Right renal cortex interstitium (tissue), 3 donors: ENCODE measurements at regions not wholly inside any gene's neighbourhood (a gene's known extent, or its start where the extent isn't known, plus 50 kb on each side); places are given as distances from the start of the nearest gene placed in this dataset.
A peak's percentile ranks its signal among the peaks of the same experiment; 100 is the strongest.
"Not testable (repeated sequence)": the region's sequence is repeated elsewhere in the genome, so short reads cannot be mapped to it uniquely, and the experiment has no call there.

ENCODE experiments used
- DNase-seq, 3 donors: peaks; one replicate each; pipeline ENCODE4 v3.0.0-alpha.2; 2013; ENCODE audit warnings: low read depth in 3 of 3, low spot score in 2 of 3

DNA sequence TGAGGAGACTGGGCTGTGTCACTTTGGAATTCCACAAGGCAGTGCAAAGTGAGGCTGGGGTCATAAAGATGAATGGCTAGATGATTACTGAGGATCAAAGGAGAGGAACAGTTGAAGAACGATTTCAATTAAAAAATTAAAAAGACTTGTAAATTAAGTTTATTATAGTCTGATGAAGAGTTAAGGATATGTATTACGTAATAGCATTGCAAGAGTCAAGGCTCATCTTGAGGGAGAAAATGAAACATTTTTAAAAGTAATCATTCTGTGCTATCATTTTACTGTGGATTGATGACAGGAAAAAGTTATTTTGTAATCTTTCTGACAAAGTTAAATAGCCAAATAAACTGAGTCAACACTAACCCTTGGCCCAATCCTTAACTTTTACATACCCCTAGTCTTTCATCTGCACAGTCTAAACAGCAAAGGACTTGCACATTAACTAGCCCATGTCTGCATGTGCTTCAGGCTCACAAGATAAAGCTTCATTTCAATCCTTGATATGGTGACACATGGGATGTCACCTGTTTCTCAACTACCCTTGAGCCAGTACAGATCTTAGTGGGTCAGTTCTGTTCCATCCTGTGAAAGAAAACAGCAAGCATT is 465.5 kb upstream of the CTSO start:
- DNase-seq: no peak

DNA sequence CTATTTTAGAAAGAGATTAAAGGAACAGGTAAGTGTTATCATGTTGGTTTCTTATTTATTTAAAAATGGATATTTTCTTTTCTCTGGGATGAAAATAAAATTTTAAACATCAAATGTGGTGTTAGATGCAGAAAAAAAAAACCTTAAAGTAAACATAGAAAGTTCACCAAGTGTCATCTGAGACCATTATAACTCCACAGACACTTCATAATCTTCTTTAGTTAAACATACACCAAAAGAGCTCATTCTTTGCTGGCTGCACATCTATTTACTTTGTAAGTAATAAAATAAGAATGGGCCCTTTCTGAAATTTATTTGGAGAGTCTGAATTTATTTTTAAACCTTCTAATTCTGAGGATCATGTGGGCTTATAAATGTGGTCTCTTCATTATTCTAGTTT is 460.7 kb upstream of the CTSO start:
- DNase-seq: no peak

DNA sequence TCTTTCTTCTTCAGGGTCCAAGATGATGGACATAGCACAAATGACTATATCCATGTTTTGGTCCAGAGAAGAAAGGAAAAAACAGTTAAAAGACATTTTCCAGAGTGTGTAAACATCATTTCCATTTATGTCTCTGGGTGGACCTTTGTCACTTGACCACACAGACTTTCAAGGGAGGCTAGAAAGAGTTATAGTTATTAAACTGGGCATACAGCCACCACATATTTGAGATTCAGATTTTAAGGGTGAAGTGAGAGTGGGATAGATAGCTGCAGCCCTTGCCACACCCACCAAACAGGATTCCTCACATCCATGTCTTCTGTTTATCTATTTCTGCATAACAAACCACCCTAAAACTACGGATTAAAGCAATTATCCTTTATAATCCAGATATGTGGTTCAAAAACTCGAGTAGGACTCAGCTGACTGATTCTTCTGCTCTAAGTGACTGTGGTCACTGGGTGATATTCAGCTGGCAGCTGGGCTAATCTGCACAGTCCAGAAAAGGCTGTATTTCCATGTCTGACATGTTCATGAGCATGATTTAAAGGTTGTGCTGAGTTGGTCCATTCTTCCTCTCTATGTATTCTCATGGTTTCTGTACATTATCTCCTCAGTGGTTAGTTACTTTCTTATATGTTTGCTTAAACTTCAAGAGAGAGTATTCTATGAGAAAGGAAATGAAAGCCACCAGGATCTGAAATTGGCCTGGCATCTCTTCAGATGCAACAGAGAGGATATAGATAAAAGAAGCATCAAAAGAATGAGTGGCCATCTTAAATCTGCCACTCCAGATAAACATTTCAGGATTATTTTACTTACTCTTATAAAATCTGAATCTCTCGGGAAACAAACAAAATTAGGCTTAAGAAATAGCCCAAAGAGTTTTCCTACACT is 459.8 kb upstream of the CTSO start:
- peak in 1 of 3 donors; percentile 16 for DNase-seq

DNA sequence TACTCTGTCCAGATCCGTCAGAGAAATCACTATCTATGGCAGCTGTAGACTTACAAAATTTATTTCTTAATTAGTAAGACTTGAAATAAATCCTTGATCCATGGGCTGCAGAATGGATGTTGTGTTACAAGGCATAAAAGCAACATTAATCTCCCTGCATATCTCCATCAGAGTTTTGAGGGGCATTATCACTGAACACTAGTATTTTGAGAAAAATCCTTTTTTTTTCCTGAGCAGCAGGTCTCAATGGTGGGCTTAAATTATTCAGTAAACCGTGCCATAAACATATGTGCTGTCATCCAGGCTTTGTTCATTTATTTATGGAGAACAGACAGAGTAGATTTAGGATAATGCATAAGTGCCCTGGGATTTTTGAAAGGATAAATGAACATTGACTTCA is 457.9 kb upstream of the CTSO start:
- no peak for DNase-seq

DNA sequence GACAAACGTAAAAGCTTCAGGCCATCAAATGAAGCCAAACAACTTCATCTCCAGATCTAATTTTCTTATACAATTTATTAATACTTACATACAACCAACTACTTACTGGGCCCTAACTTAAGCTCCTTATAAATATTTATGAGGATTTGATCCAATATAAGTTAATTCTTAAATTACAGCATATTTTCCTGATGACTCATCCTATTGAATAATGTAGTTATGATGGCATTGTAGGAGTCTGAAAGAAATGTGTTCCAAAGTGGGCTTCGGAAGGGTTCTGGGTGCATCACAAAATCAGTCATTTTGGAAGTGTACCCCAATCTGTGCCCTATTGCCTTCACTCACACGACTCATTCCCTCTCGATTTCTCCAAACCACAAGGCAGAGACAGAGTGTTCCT is 455.1 kb upstream of the CTSO start:
- no peak for DNase-seq

DNA sequence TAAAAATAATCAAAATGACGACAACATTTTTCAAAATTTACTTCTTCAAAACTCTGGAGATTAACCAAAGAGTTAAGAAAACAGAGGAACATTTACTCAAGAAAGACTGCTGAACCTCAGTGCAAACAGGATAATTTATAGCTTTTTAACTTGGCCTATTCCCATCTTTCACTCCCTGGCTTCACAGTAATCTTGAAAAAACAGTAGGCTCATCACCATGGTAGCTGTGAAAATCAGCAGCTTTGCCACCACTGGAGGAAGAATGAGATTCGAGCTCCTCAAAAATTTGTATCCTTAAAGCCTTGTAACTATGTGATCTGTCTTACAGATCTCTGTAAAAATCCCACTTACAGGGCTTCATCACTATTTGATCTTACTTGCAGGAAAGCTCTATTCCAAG is 447.7 kb upstream of the CTSO start:
- no peak for DNase-seq

DNA sequence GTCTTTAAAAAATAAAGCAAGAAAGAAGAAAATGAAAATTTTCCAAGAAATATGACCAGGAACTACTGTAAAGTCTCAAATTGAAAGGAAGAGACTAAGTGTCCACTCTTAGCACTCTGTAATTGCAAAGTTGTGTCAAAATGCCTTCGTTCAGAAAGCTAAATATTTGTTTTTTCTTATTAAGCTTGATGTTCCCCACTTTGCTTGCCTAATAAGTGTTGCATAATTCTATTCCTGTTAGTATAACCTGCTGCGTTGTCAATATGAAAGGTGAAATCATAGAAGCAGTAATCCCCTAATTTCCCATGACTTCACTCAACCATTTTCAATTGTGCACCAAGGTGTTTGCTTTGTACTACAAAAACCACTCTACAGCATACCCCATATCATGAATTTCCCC is 442.9 kb upstream of the CTSO start:
- no peak for DNase-seq

DNA sequence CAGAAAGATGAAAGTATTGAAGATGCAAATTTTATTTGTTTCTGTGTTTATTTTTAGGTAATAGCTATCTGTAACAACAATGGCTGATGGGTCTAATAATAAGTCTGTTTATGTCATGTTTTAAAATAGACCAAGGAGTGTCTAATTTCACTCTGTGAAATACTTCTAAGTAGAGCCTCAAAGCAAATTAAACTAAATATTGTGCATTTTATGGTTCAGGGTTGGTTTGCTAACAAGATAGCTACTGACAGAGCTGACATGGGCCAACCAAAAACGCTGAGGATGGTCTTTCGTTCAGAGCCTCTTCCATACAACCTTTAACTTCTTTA is 437.6 kb upstream of the CTSO start:
- no peak for DNase-seq

DNA sequence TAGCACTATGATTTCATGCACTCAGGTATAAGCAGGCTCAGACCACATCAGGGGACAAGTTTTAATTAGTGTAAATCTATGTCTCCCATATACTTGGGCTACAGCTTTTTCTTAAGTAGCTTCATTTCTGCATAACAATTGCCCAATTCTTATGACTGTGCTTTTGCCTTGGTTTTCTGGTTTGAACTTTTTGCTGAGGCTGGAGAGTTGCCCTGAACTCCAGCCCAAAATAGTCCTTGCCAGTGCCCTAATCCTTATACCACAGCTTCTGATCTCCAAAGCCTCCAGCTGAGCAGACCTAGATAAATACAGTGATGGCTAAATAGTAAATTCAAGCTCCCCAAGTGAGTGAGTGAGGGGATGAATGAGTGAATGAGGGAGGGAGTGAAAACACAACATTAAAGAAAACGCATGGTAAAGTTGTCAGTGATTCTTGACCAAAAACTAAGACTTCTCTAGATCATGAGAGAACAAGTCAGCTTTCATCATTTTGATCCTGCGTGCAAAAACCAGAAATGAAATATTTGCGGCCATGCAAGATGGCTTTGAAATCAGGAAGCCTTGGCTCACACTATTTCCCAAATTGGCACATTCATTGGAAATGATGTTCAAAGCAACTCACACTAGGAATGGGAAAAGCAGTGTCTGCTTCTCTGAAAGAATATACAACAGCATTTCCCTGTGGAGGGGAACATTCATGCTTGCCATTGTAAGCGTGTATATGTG is 437.1 kb upstream of the CTSO start:
- no peak for DNase-seq

DNA sequence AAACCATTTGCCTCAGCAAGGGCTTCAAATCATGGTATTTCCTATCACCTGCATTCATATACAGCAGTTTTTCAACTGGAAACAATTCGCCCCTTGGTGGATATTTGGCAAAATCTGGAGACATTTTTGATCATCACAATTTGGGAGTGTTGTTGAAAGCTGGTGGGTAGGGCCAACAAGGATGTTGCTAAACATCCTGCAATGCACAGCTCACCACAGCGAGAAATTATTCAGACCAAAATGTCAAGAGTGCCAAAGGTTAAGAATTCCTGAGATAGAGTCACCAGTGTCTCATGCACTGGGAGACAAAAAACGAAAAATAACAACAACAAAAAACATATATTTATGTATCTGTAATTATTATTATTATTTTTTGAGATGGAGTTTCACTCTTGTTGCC is 435.2 kb upstream of the CTSO start:
- no peak for DNase-seq

DNA sequence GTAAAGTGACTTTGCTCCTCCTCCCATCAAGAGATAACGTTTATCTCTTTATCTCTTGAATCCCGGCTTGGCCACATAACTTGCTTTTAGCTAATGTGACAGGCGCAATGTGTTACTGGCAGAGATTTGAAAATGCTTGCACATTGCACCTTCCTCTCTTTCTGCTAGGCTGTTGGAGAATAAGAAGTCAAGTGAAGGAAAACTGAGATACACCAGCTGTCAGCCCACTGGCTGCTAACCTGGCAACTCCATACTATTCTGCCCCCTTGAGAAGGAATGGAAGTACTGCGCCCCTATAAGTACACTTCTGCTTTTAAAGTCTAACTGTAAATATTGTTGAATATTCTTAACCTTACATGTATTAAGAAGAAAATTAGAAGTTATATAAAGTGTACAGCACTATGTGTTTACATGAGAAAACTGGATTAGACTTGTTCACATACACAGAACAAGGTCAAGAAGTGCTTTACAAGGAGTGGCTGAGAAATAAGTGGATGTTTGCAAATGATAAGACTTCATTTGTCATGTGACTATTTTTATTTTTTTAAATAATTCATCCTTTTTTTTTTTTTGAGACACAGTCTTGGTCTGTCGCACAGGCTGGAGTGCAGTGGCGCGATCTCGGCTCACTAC is 424.5 kb upstream of the CTSO start:
- DNase-seq: peak in 1 of 3 donors; percentile 27

DNA sequence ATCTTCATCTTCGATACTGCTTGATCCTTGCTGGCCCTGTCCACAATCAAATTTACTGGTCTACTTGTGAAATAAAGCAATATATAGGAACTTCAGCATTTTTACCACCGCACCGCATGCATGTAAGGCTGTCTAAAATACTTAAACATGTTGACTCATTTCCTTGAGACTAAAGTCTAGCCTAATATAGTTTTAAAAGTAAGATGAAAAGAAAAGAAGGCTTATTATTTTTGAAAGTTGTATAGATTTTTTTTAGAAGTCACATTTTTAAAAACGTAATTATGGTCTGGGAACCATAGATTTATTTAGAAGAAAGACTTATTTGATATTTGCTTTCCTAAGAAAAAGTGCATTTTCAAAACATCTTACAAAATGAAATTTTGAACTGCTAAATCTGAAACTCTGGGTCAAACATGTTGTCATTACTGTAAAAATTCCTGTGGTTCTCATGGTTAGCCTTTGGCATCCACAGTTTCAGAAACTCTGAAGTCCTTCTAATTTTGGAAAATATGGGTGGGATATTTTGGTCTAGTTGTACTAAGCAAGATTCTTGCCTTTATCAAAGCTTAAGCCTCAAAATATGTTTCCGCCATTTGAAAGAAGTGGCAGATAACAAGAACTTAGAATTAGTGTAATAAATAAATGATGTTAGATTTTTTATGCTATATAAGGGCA is 423.5 kb upstream of the CTSO start:
- no peak for DNase-seq

DNA sequence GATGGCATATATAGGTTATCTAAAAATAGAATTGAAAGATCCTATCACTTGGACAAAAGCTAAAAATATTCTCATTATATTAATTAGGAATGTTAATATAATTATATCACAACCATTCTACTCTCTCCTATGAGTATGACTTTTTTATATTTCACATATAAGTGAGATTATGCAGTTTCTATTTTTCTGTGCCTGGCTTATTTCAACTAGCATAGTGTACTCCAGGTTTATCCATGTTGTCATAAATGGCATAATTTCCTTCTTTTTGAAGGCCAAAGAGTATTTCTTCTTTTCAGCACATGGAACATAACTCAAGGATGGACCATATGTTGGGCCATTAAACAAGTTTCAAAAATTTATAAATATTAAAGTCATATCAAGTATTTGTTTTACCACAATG is 421.2 kb upstream of the CTSO start:
- DNase-seq: no peak

DNA sequence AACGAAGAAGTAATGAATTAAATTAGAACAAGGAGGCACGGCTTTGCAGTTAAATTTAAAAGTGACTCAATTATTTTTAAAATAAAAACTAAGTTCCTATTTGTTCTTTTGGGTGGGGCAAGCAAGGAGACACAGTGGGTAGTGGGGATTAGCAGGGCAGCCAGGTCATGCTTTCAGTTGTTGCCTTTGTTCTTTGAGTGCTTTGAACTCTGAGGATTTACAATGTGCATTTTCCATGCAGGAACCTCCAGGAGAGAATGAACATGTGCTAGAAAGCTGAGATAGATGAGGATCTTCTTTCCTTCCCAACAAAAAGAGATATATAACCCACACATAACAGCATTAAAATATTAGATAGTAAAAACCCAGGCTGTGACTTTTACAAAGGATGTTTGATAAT is 420.4 kb upstream of the CTSO start:
- no peak for DNase-seq

DNA sequence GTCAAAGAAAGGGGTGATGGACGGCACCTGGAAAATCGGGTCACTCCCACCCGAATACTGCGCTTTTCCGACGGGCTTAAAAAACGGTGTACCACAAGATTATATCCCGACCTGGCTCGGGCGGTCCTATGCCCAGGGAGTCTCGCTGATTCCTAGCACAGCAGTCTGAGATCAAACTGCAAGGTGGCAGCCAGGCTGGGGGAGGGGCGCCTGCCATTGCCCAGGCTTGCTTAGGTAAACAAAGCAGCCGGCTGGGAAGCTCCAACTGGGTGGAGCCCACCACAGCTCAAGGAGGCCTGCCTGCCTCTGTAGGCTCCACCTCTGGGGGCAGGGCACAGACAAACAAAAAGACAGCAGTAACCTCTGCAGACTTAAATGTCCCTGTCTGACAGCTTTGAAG is 413.8 kb upstream of the CTSO start:
- DNase-seq: not testable (repeated sequence)

DNA sequence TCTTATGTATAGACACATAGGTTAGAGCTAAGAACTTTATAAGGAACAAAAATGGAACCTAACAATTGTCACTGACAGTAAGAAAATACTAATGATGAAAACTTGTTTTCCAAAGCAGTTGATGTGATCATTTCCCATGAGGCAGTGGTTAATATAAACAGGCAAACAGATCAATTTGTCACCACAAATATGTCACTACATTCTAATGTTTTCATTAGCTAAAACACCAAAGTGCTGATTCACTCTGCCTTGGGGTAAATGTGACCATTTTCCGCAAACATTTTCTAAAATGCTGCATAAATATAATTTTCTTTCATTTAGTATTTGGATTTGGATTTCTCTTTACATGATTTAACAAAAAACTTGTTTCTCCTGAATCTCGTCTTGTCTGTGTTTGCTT is 408.9 kb upstream of the CTSO start:
- DNase-seq: no peak

DNA sequence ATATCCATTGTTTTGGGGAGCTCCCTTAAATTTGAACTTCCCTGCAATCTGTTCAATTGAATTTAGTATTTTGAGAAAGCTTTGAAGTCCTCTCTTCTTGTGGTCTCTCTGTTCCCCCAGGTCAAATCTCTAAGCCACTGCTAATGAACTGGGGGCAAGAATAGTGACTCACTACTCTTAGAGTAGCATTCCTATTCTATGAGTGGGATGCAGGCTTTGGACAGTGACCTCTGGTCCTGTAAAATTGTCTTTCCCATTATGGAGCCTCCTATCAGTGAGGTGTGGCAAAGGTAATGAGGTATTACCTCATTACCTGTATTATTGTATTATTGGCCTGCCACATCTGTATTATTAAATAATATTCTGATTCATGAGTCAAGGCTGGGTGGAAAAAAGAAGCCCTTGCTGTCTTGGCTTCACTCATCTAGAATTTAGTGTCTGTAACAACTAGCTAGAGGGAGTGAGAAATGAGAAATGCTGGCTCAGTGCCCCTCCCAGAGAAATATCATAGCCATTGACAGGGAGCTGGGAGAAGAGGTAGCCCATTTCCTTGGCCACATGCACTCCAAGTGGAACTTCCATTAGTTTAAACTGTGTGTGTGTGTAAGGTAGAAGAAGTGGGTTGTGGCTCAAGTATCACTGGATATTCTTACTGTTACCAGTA is 393.9 kb upstream of the CTSO start:
- no peak for DNase-seq

DNA sequence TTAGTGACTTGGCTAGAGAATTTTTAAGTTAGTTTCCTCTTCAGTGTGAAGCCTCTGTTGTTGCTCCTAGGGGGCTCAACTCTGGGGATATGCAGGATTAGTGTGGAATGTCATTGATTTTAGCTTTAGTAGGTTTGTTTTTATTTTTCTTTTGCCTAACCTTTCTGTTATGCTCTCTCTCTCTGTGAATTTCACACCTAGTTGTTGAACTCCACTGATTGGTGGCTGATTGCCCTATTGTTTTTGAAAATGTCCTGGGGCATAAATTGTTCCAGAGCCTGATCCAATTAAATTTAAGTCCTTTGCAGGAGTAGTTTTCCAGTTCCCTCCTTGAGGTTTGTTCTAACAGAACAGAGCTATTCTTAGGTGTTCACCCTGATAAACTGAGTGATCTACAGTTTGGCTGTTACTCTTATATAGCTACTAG is 393.3 kb upstream of the CTSO start:
- DNase-seq: no peak

DNA sequence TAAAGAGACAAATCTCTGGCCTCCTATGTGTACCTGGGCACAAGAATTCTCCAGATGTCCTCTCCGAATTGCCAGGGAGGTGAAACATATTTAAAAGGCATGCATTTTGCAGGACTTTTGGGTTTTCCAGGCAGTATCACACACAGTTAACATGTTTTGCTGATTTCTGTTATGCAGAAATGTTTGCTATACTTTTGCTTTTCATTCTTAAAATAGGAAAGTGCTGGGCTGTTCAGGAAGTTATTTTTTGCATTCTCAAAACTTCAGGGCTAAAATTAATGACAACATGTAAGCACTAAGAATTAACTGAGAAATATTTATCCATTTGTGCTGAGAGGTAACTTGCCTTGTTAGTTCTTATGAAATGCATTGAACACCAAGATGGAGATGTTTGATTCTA is 390.7 kb upstream of the CTSO start:
- no peak for DNase-seq

DNA sequence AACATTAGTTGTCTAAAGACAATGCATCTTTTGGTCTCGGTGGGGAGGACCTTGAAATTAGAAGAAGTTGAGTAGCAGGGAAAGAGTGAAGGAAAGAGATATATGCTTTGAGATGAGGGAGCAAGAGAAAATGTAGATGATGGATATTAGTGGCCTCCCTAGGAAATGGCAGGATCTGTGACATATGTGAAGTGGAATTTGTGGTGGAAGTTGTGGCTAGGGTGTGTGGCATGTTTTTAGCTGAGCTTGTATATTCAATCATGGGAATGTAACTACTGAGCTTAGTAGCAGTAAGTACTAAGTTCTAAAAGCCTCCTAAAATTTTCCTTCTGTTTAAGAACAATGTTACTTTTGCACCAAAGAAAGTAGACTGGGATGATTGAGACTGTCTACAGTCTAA is 382.8 kb upstream of the CTSO start:
- DNase-seq: no peak
